B cell (primary cell): ENCODE measurements at regions not wholly inside any gene's neighbourhood (a gene's known extent, or its start where the extent isn't known, plus 50 kb on each side); places are given as distances from the start of the nearest gene placed in this dataset.

ENCODE experiments used
- ATAC-seq: fragments of 200-7000 bp; cut with Tn5 transposase; one replicate; pipeline ENCODE4 v1.10.0; 2021; ENCODE audit warnings: low read depth, mild to moderate bottlenecking, moderate number of reproducible peaks, moderate library complexity
- CTCF ChIA-PET: fragments of 350-600 bp; sonication (Branson Sonifier 250); formaldehyde crosslinking; loops from one replicate; lab custom pipeline; 2021; ENCODE audit warnings: antibody characterized with exemption, inconsistent platforms; lab: Charles Lee
- POLR2A ChIA-PET: fragments of 350-600 bp; sonication (Branson Sonifier 250); formaldehyde crosslinking; loops from one replicate; lab custom pipeline; 2021; ENCODE audit warnings: antibody characterized with exemption; lab: Charles Lee
- DNase-seq: peaks from one replicate; pipeline ENCODE4 v3.0.0; 2013
- H2AFZ ChIP-seq: 2 replicates; pipeline ENCODE4 v1.6.1; 2012; ENCODE audit warnings: mild to moderate bottlenecking, low read depth, low read length; ENCODE audit not compliant: insufficient read depth, poor library complexity, severe bottlenecking
- H3K27ac ChIP-seq, 2 donors: 1 replicate in 1 of 2; 2 replicates in 1 of 2; pipeline ENCODE4 v1.5.1; 2012 to 2013; ENCODE audit warnings: low read length in 2 of 2, mild to moderate bottlenecking in 2 of 2, moderate library complexity in 1 of 2
- H3K27me3 ChIP-seq, 4 experiments: fragments of 200-600 bp in 1 of 4; sonication (generic) in 1 of 4; replicated peaks in 1 of 4; 1 replicate in 2 of 4; 2 replicates in 2 of 4; pipeline versions ENCODE4 v1.6.1 to v1.7.0; 2013 to 2016; ENCODE audit warnings: low read length in 3 of 4, mild to moderate bottlenecking in 2 of 4, mixed read lengths in 1 of 4, moderate library complexity in 1 of 4; ENCODE audit not compliant: insufficient read depth in 4 of 4, control insufficient read depth in 3 of 4; ENCODE audit errors: control extremely low read depth in 1 of 4
- H3K36me3 ChIP-seq, 2 experiments: replicated peaks in 1 of 2; 1 replicate in 1 of 2; 2 replicates in 1 of 2; pipeline versions ENCODE4 v1.6.1 to v1.7.1; 2013; ENCODE audit warnings: low read length in 1 of 2; ENCODE audit not compliant: insufficient read depth in 2 of 2, control insufficient read depth in 1 of 2; ENCODE audit errors: control extremely low read depth in 1 of 2, extremely low read depth in 1 of 2
- H3K4me1 ChIP-seq, 2 donors: fragments of 200-600 bp in 1 of 2; sonication (generic) in 1 of 2; 1 replicate in 1 of 2; 2 replicates in 1 of 2; pipeline versions ENCODE4 v1.5.1 to v1.6.1; 2013 to 2017; ENCODE audit warnings: low read length in 2 of 2; ENCODE audit not compliant: control insufficient read depth in 2 of 2, insufficient read depth in 2 of 2
- H3K4me2 ChIP-seq: replicated peaks from 2 replicates; pipeline ENCODE3; 2012; ENCODE audit warnings: mild to moderate bottlenecking, low read depth, low read length; ENCODE audit not compliant: poor library complexity, severe bottlenecking
- H3K4me3 ChIP-seq, 5 experiments: fragments of 200-600 bp in 1 of 5; sonication (generic) in 1 of 5; 1 replicate in 3 of 5; 2 replicates in 2 of 5; pipeline versions ENCODE4 v1.5.1 to v1.7.0; 2011 to 2016; ENCODE audit warnings: low read length in 4 of 5, mild to moderate bottlenecking in 4 of 5, low read depth in 2 of 5, control low read depth in 1 of 5, moderate library complexity in 1 of 5; ENCODE audit not compliant: insufficient read depth in 1 of 5; ENCODE audit errors: control extremely low read depth in 1 of 5, extremely low read depth in 1 of 5
- H3K79me2 ChIP-seq: fragments of 200-600 bp; sonication (generic); one replicate; pipeline ENCODE4 v1.6.0; 2016; ENCODE audit warnings: low read length; ENCODE audit not compliant: control insufficient read depth, insufficient read depth
- H3K9ac ChIP-seq: fragments of 200-600 bp; sonication (generic); 2 replicates; pipeline ENCODE4 v1.6.1; 2017; ENCODE audit warnings: mild to moderate bottlenecking, low read length, moderate library complexity
- H3K9me3 ChIP-seq, 3 donors: one replicate each; pipeline versions ENCODE4 v1.6.1 to v1.7.1; 2013; ENCODE audit warnings: low read length in 2 of 3; ENCODE audit not compliant: control insufficient read depth in 2 of 3, insufficient read depth in 1 of 3; ENCODE audit errors: control extremely low read depth in 1 of 3
- H4K20me1 ChIP-seq: 2 replicates; pipeline ENCODE4 v1.6.0; 2012; ENCODE audit warnings: mild to moderate bottlenecking, low read length; ENCODE audit not compliant: insufficient read depth, control insufficient read depth, poor library complexity, severe bottlenecking
- H3K27ac Mint-ChIP-seq: one replicate; pipeline ENCODE4 v1.8.0; 2021; ENCODE audit warnings: mixed read lengths
- H3K27me3 Mint-ChIP-seq: one replicate; pipeline ENCODE4 v1.8.0; 2021; ENCODE audit warnings: mixed read lengths
- H3K4me1 Mint-ChIP-seq: one replicate; pipeline ENCODE4 v1.8.0; 2021; ENCODE audit warnings: mixed read lengths
- H3K4me3 Mint-ChIP-seq: one replicate; pipeline ENCODE4 v1.8.0; 2021; ENCODE audit warnings: mixed read lengths
- H3K9me3 Mint-ChIP-seq: one replicate; pipeline ENCODE4 v1.8.0; 2022; ENCODE audit warnings: mixed read lengths; ENCODE audit not compliant: insufficient read depth
- CTCF ChIP-seq: fragments of 200-600 bp; IDR thresholded peaks from one replicate; pipeline ENCODE4 v1.8.0; 2022; ENCODE audit warnings: antibody characterized with exemption, mild to moderate bottlenecking
- EZH2 ChIP-seq: IDR thresholded peaks from 2 replicates; pipeline ENCODE4 v1.6.1; 2012; ENCODE audit warnings: borderline replicate concordance, low read depth, mild to moderate bottlenecking, moderate library complexity, low read length; ENCODE audit not compliant: insufficient read depth, poor library complexity, severe bottlenecking
- WGBS: methylation state at CpG from one replicate; pipeline ENCODE4 v1.1.5; 2013; ENCODE audit warnings: missing lambda C conversion rate; ENCODE audit not compliant: insufficient coverage; 5-methylcytosine and 5-hydroxymethylcytosine counted together
- intact Hi-C: fragments of 100-400 bp; cut with micrococcal nuclease; formaldehyde crosslinking; loops from one replicate; pipeline ENCODE4 v1.10.0; 2022

DNA sequence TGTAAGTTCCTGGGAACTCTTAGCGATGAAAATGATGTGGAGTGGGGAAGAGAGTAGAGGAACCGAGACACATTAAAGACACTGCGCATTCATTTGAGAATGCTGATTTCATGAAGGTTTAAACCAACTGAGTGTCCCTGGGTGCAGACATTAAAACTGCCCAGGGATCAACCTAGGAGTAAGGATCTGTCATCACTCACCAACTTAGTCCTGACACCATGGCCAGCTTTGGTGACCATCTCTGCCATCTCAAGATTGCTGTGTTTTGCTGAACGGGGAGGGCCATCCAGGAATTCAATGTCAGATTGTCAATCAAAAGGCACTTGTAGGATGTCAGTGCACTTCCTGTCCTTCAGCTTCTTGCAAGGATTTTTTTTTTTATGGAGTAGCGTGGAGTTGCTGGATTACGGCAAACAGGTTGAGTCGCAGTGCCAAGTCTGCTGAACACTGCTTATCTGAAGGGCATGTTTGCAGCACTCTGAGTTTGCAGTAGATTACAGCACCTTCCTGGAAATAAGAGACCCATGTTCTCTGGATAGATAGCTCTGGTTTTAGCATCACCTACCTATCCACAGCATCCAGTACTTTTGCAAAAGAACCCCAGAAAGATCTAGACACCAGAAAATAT lies 258.1 kb upstream of the IRX3 start:
- Histone ChIP-seq H3K9me3 (no peaks in the 10 kb centered on the region), H3K27me3 (no peaks in the 10 kb centered on the region), H3K4me2 (no peak overlapping the region), H3K79me2 (no peaks in the 10 kb centered on the region), H3K36me3 (no peaks in the 10 kb centered on the region), H4K20me1 (no peaks in the 10 kb centered on the region), H3K4me1 (no peaks in the 10 kb centered on the region), H3K9ac (no peak overlapping the region), H3K4me3 (no peak overlapping the region), H2AFZ (no peak overlapping the region), H3K27ac (no peak overlapping the region)
- DNase-seq (no peak), ATAC-seq (no peak)
- no peak overlapping the region for H3K4me3 Mint-ChIP-seq
- H3K4me1 Mint-ChIP-seq = no peaks in the 10 kb centered on the region
- TF ChIP-seq EZH2 (no peak), CTCF (no peak)
- WGBS = 71% methylated on average over 7 of the region's 7 CpGs
- H3K9me3 Mint-ChIP-seq = no peaks in the 10 kb centered on the region
- ChIA-PET POLR2A (no interaction called here), CTCF (no interaction called here)
- intact Hi-C loops = no loop called here
- no peaks in the 10 kb centered on the region for H3K27me3 Mint-ChIP-seq
- H3K27ac Mint-ChIP-seq = no peak overlapping the region

- no peaks in the 10 kb centered on the region for H4K20me1 ChIP-seq
- H3K27me3 ChIP-seq = no peaks in the 10 kb centered on the region
- ChIA-PET POLR2A (no interaction called here), CTCF (no interaction called here)
- H3K36me3 ChIP-seq = no peaks in the 10 kb centered on the region
- no peaks in the 10 kb centered on the region for H3K79me2 ChIP-seq
- TF ChIP-seq CTCF = no peak
- TF ChIP-seq EZH2 = no peak
- H3K4me3 Mint-ChIP-seq = no peak overlapping the region
- H3K27ac Mint-ChIP-seq = no peak overlapping the region
- no peaks in the 10 kb centered on the region for H3K9me3 Mint-ChIP-seq
- H3K4me2 ChIP-seq = no peak overlapping the region
- H3K4me3 ChIP-seq = no peak overlapping the region
- H3K4me1 ChIP-seq = no peaks in the 10 kb centered on the region
- no peaks in the 10 kb centered on the region for H3K4me1 Mint-ChIP-seq
- no peak overlapping the region for H2AFZ ChIP-seq
- DNase-seq = no peak
- no peak for ATAC-seq
- H3K27me3 Mint-ChIP-seq = no peaks in the 10 kb centered on the region
- H3K9ac ChIP-seq = no peak overlapping the region
- intact Hi-C loops = no loop called here
- 96% methylated on average over 7 of the region's 13 CpGs for WGBS
- H3K9me3 ChIP-seq = no peaks in the 10 kb centered on the region
- no peak overlapping the region for H3K27ac ChIP-seq
Measured at GRCh38 chr16:54542805-54543505, 256.4 kb upstream of the IRX3 start.
